HG03354 (cell line): ENCODE measurements at regions not wholly inside any gene's neighbourhood (a gene's known extent, or its start where the extent isn't known, plus 50 kb on each side); places are given as distances from the start of the nearest gene placed in this dataset.

ENCODE experiments used
- ATAC-seq: cut with Tn5 transposase; IDR thresholded peaks from one replicate; pipeline ENCODE4 v1.9.1; 2021; ENCODE audit warnings: mild to moderate bottlenecking; ENCODE audit not compliant: unreplicated experiment, poor library complexity, severe bottlenecking

- ATAC-seq: no peak
These were observed 54.8 kb downstream of the CCDC71L start for GRCh38 chr7:106606120-106606519.

- no peak for ATAC-seq
These were observed 56.0 kb downstream of the CCDC71L start for GRCh38 chr7:106604971-106605370.

- no peak for ATAC-seq
These were observed 56.5 kb downstream of the CCDC71L start for GRCh38 chr7:106604303-106604924.

- ATAC-seq: no peak
These were observed 57.6 kb downstream of the CCDC71L start for GRCh38 chr7:106603346-106603745.

GRCh38 chr7:106602062-106602461 lies 58.9 kb downstream of the CCDC71L start:
- no peak for ATAC-seq

GRCh38 chr7:106600569-106601373 lies 60.2 kb downstream of the CCDC71L start:
- no peak for ATAC-seq

GRCh38 chr7:106599343-106599698 lies 61.6 kb downstream of the CCDC71L start:
- ATAC-seq: no peak

- ATAC-seq: peak; percentile 99
These were observed 62.2 kb downstream of the CCDC71L start for GRCh38 chr7:106598663-106599342.

- no peak for ATAC-seq
These were observed 63.0 kb downstream of the CCDC71L start for GRCh38 chr7:106597751-106598546.

GRCh38 chr7:106597014-106597413 lies 63.9 kb downstream of the CCDC71L start:
- no peak for ATAC-seq

- ATAC-seq: no peak
These were observed 65.0 kb downstream of the CCDC71L start for GRCh38 chr7:106595922-106596321.

GRCh38 chr7:106593028-106593417 lies 67.9 kb downstream of the CCDC71L start:
- no peak for ATAC-seq

- no peak for ATAC-seq
These were observed 68.5 kb downstream of the CCDC71L start for GRCh38 chr7:106592282-106593027.

GRCh38 chr7:106591146-106591545 lies 69.8 kb downstream of the CCDC71L start:
- no peak for ATAC-seq

- no peak for ATAC-seq
These were observed 70.6 kb downstream of the CCDC71L start for GRCh38 chr7:106590209-106590816.

- ATAC-seq: no peak
These were observed 71.6 kb downstream of the CCDC71L start for GRCh38 chr7:106589198-106589879.

GRCh38 chr7:106588422-106589197 lies 72.3 kb downstream of the CCDC71L start:
- no peak for ATAC-seq
